NCI-H2107 (cell line): ENCODE measurements at regions not wholly inside any gene's neighbourhood (a gene's known extent, or its start where the extent isn't known, plus 50 kb on each side); places are given as distances from the start of the nearest gene placed in this dataset.
"Not testable (repeated sequence)": the region's sequence is repeated elsewhere in the genome, so short reads cannot be mapped to it uniquely, and the experiment has no call there.

ENCODE experiments used
- DNase-seq: peaks from one replicate; lab custom pipeline; 2025; lab: John Stamatoyannopoulos, UW

DNA sequence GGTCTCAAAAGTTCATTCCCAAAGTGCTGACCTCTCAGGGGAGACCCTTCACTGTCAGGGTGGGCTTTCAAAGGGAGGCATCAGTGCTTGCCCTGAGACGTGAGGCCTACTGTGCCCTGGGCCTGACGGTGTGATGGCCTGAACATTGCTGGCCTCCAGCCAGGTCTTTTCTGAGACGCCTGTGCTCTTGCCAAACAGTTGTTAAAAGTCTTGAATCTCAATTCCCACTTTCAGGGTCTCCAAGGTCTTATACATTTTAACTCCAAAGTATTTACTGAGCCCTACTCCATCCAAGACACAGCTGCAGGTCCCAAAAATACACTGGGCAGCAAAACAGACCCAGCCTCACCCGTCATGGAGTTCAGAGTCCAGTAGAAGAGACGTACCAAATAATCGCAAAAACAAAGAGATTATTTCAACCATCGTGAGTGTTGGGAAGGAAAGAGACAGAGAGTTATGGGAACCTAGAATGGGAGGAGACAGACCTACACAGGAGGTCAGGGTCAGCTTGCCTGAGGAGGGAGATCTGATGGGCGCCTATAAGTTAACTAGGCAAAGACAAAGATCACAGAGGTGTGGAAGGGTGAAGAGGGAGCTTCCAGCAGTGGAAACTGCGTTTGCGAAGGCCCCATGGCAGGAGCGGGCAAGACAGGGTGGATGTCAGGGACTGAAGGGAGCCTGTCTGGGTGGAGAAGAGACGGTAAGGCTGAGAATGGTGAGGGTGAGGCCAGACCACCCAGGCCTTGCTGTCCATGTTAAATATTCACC lies 446.3 kb downstream of the PREX1 start:
- no peak for DNase-seq

- no peak for DNase-seq
Observed at GRCh38 chr20:48380661-48381060, 447.1 kb downstream of the PREX1 start.

GRCh38 chr20:48378976-48379675 lies 448.7 kb downstream of the PREX1 start:
- DNase-seq, result no peak

- DNase-seq, result no peak
Observed at GRCh38 chr20:48377940-48378339, 449.9 kb downstream of the PREX1 start.

GRCh38 chr20:48375804-48376203 lies 452.0 kb downstream of the PREX1 start:
- DNase-seq, result no peak

DNA sequence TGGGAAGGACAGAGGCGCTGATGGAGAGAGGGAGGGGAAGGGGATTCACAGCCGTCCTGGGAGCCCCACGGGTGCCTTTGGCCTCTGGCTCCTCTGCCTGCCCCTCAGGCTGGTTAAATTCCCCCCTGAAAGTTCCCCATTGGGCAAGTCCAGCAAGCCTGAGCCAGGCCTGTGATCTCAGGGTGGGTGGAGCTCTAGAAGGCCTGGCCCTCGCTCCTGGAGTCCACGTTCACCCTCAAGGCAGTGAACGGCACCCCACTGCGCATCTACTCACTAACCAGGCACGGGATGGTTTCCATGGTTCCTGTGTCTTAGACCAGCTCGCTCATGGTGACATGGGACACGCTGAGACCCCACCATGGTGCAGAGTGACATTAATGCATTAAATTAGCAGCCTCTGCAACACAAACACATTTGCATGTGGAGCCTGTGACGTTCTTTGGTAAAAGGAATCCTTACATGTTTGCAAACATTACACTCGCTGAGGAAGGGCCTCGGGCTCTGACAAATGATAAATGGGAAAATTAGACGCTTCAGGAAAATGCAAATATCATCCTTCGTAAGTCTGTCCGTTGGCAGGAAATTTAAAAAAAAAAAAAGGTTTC lies 452.7 kb downstream of the PREX1 start:
- no peak for DNase-seq

DNA sequence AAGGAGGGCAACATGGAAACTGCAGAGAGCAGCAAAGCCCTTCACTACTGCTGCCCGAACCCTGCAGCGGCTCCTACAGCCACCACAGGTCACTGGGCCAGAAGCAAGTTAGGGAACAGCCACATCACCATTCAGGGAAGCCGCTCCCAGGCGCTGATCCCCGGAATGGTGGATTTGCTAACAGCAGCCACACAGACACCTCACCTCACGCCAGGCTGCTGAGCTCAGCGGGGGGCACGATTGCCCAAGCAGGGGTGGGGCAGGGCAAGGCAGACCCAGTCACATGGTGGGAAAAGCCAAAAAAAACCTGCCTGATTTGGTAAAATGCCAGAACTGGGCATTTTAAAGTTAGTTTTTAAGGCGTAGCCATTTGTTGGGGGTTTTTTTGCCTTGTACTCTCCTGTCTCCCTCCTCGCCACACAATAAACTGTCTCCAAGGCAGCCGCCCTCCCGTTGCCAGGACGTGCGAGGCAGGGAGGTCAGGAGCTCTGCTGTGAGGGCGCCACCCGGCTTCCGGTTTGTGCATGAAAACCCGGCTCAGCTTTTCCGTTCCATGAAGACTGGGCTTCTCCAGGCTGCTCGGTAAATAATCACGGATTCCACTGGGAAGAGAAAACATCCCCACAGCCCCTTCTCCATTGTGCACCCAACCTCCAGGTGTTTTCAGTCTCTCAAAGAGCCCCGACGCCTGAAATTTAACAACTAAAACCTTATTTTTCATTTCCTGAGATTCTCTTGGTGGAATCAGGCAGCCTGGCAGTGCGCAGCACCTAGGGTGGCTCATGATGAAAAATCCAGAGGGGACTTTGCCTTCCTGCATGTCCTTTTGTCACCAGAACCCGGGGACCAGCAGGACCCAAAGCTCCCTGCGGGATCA lies 453.5 kb downstream of the PREX1 start:
- not testable (repeated sequence) for DNase-seq

- no peak for DNase-seq
Observed at GRCh38 chr20:48373555-48373934, 454.3 kb downstream of the PREX1 start.

GRCh38 chr20:48372851-48373554 lies 454.8 kb downstream of the PREX1 start:
- not testable (repeated sequence) for DNase-seq

GRCh38 chr20:48371211-48371610 lies 456.6 kb downstream of the PREX1 start:
- no peak for DNase-seq

DNA sequence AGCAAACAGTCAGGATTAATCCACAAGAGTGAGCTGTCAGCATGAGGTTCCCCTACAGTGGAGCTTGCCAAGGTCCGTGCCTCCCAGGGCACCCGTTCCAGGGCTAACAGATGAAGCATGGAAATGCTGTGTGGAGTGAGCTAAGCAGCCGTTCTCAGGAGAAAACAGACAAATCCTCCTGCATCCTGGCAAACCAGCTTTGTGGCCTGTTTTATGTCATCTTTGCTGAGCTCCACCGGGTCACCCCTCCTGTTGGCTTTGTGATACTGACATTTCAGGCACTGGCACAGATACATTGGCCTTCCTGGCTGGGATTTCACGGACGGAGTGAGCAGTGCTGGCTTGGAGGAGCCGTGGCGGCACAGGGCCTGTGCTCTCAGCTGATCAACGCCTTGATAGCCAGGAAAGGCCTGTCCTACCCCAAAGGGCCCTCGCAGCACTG lies 459.2 kb downstream of the PREX1 start:
- DNase-seq, result not testable (repeated sequence)

- DNase-seq, result not testable (repeated sequence)
Observed at GRCh38 chr20:48367541-48368358, 460.0 kb downstream of the PREX1 start.

DNA sequence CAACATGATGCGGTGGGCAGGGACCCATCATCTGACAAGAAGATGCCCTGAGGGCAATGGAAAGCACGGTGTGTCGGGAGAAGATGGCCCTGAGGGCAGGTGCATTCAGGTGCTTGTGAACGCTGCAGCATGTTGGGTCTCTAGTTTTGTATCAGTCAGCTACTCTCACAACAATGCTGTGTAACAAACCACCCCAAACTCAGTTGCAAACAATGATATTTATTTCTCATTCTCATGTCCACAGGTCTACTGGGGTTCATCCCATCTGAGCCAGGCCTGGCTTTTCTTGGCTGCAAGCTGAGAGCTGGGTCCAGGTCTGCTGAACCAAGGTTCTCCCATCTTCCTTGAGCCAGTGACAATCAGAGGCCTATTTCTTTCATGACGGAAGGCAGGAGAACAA lies 461.6 kb downstream of the PREX1 start:
- DNase-seq, result no peak

DNA sequence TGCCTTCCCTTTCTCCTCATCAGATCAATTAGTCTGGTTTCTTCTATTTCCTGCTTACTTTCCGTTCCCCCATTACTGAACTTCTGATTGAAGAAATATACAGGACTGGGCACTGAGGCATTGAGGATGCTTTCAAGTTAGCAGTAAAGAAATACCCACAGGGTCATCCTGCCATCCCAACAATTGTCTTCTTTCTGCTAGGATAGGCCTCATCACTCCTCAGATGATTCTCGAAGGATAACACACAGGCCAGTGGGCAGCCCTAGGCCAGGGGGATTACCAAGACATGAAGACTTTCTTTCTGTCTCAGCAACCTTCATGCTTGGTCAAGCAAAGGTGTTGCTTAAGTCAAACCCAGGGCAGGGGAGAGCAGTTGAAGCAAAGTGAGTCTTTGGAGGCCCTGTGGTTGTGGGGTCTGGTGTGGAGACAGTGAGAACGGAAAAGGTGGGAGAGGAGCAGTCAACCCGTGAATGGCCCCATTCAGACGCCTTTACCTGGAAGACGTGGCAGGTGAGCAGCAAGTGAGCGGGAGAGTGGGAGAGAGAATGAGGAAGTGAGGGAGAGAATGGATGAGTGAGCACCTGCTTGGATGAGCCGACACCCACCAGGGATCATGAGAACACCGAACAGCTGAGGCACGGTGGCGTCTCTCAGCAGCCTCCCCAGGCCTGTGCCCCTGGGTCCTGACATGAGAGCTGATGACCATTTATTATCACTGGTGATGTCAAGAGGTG lies 462.9 kb downstream of the PREX1 start:
- DNase-seq, result no peak

- no peak for DNase-seq
Observed at GRCh38 chr20:48364055-48364454, 463.7 kb downstream of the PREX1 start.

DNA sequence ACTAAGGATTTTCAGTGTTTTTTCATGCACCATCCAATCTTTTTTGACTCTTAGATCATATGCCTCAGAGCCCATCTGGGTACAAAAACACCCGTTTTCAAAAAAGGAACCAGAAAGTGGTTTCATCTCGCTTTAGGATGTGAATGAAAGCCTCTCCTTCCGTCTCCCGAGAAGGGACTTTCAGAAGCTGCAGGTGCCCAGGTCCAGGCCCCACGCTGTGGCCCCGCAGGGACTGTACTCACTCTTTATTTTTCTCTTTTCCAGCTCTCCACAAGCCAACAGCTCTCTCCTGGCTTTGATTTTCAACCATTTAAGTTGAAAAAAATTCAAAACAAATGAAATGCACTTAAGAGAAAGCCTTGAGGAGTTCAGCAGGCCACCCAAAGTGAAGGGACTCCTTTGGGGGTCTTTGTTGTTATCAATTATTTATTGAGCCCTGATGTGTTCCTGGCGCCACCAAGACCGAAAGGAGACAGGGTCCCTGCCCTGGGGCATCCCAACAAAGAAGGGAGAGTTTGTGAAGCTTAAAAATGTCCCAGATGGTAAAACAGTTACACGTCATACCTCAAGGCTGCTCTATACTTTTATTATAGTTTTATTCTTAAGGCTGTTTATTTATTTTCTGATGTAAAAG lies 467.3 kb downstream of the PREX1 start:
- DNase-seq, result no peak

- no peak for DNase-seq
Observed at GRCh38 chr20:48359692-48360341, 468.0 kb downstream of the PREX1 start.

DNA sequence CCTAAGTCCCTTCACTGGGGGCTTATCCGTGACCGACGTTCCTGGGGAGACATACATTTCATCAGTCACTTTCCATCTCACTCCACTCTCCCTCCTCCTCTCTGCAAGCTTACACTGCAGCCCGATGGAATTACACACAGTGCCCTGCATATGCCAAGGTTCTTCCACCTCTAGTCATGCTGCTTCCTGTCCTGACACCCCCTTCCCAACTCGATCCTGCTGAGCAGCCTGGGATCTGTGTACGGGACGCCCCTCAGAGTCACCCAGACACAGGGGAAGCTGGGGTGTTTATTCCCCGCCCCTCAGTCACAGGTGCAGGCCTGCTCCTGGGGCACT lies 468.8 kb downstream of the PREX1 start:
- DNase-seq, result not testable (repeated sequence)
